Peyer's patch (tissue), 4 donors: ENCODE measurements at regions not wholly inside any gene's neighbourhood (a gene's known extent, or its start where the extent isn't known, plus 50 kb on each side); places are given as distances from the start of the nearest gene placed in this dataset.

Experiments
- CTCF ChIP-seq, 6 experiments: fragments of 450-650 bp in 4 of 6; fragments of 200-600 bp in 2 of 6; sonication (generic) in 1 of 6; IDR thresholded peaks; one replicate each; pipeline ENCODE4 v1.5.1; 2017 to 2019; ENCODE audit warnings: antibody characterized with exemption in 6 of 6, mild to moderate bottlenecking in 3 of 6, moderate library complexity in 1 of 6
- POLR2A ChIP-seq, 2 donors: fragments of 450-650 bp; IDR thresholded peaks; one replicate each; pipeline ENCODE4 v1.5.1; 2017; ENCODE audit warnings: antibody characterized with exemption in 2 of 2, mild to moderate bottlenecking in 2 of 2, moderate library complexity in 2 of 2

DNA sequence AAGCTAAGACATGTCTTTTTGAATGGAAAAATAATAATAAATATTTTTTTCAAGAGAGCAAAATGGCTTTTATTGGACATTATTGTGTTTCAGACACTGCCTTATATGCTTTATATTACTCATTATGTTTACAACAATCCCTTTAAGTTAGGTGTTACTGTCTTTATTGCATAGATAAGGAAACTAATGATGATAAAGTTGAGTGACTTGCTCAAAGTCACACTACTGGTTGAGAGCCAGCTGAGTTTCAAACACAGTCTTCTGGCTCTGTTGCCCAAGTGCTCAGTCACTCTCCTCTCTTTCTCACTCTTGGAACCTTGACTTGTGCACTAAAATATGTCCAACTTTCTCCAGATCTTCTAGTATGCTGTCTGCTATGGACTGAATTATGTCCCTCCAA, 71.5 kb upstream of the SLC39A8 start:
- TF ChIP-seq CTCF (IDR thresholded peaks at IDR 0.05) = no peak
- TF ChIP-seq POLR2A (IDR thresholded peaks at IDR 0.05) = no peak
